LNCAP (cell line): ENCODE measurements at regions not wholly inside any gene's neighbourhood (a gene's known extent, or its start where the extent isn't known, plus 50 kb on each side); places are given as distances from the start of the nearest gene placed in this dataset.

ENCODE experiments used
- TF ChIP-seq, protein P1 (sequence below): fragments of 450-650 bp; IDR thresholded peaks from 2 replicates; pipeline ENCODE4 v1.5.1; 2017; ENCODE audit warnings: mild to moderate bottlenecking

DNA sequence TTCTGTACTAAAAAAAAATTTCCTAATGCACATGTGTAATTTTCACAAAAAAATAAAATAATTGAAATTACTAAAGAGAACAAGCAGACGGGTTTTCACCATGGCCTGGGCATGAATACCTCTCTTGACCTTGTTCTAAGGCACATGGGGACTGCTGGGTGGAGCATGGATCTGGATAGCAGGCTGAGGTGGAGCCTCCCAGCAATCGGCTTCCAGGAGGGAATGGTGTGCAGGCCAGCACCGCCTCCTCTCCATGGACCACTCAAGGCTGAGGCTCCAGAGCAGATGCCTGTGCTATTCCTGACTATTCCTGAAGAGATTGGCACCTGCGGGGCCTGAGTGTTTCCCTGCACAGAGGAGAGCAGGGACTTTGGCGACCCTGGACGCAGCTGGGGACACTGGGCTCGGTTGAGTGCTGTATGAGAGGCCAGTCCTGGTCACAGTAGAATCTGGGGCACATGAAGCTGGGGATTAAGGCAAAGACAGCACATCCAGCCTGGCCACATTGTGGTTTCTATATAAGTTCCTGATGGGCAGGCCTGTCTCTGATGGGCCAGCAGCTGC is 963.6 kb downstream of the BRD1 start:
- TF ChIP-seq, protein P1, sequence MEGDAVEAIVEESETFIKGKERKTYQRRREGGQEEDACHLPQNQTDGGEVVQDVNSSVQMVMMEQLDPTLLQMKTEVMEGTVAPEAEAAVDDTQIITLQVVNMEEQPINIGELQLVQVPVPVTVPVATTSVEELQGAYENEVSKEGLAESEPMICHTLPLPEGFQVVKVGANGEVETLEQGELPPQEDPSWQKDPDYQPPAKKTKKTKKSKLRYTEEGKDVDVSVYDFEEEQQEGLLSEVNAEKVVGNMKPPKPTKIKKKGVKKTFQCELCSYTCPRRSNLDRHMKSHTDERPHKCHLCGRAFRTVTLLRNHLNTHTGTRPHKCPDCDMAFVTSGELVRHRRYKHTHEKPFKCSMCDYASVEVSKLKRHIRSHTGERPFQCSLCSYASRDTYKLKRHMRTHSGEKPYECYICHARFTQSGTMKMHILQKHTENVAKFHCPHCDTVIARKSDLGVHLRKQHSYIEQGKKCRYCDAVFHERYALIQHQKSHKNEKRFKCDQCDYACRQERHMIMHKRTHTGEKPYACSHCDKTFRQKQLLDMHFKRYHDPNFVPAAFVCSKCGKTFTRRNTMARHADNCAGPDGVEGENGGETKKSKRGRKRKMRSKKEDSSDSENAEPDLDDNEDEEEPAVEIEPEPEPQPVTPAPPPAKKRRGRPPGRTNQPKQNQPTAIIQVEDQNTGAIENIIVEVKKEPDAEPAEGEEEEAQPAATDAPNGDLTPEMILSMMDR = no peak

DNA sequence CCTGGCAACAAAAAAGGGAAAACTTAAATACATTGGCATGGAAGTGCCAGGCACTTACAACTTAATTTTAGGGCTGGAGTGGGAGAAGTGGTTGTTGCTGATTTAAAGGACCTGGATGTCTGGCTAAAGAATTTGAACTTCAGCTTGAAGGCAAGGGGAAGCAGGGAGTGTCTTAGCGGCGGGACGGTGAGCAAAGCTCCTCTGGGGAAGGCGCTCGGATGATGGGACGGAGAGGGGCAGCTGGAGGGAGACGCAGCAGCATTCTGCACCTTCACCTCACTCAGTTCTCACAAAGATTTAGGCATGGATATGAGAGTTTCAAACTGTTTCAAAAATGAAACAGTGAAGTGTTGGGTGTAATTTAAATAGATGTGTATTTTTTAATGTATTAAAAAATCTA is 967.1 kb downstream of the BRD1 start:
- TF ChIP-seq, protein P1 = no peak

DNA sequence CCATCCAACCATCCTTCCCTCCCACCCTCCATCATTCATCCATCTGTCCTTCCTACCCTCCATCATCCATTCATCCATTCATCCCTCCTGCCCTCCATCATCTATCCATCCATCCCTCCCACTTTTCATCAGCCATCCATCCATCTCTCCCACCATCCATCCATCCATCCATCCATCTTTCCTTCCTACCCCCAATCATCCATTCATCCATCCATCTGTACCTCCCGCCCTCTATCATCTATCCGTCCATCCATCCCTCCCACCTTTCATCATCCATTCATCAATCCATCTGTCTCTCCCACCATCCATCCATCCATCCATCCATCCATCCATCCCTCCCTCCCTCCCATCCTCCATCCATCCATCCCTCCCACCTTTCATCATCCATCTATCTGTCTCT is 968.8 kb downstream of the BRD1 start:
- TF ChIP-seq, protein P1 = no peak

DNA sequence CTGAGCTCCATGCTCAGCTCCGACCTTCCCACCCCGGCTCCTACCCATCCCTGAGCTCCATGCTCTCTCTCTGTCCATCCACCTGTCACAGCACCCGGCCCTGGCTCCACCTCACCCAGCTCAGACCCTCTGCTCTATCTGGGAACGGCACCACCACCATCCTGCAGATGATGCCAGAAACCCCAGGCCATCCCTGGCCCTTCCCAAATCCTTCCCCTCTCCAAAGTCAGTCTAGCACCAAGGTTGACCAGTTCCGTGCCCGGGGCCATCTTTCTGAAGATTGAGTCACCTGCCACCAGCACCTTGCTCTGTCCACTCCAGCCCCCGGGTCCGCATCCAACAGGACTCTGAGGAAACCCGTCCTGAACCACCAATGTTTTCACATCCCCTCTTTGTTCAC is 969.6 kb downstream of the BRD1 start:
- TF ChIP-seq, protein P1 = no peak

DNA sequence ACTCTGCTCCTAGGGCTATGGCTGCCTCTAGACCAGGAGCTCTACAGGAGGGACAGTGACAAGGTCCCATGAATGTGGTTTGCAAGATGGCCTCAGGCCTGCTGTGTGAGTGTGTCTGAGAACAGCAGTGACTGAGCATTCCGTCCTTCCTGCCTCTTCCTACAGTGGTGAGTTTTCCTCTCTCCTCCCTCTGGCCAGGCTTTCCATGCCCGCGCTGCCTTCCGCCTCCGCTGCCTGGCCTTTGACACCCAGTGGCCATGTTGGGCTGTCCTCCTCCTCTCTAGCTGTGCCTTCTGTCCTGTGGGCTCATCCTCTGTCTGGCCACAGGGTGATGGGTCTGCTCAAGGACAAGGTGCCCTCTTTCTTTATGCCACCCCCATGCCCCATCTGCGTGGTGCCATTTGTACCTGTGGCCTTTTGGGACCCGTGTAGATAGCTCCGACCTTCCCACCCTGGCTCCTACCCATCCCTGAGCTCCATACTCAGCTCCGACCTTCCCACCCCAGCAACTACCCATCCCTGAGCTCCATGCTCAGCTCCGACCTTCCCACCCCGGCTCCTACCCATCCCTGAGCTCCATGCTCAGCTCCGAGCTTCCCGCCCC is 970.4 kb downstream of the BRD1 start:
- TF ChIP-seq, protein P1 = no peak

DNA sequence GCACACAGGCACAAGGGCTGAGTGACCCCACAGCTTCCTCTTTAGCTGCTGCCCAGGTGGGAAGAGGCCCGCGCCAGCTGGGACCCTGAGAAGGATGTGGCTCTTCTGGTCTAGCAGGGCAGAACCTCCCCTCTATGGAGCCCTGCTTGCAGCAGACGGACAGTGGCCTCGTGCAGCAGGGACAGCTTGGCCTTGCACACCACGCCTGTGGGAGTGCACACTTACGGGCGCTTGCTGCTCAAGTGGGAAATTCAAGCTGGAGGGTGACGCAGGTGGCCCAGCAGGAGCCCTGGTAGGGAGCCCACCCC is 971.4 kb downstream of the BRD1 start:
- TF ChIP-seq, protein P1 = no peak

DNA sequence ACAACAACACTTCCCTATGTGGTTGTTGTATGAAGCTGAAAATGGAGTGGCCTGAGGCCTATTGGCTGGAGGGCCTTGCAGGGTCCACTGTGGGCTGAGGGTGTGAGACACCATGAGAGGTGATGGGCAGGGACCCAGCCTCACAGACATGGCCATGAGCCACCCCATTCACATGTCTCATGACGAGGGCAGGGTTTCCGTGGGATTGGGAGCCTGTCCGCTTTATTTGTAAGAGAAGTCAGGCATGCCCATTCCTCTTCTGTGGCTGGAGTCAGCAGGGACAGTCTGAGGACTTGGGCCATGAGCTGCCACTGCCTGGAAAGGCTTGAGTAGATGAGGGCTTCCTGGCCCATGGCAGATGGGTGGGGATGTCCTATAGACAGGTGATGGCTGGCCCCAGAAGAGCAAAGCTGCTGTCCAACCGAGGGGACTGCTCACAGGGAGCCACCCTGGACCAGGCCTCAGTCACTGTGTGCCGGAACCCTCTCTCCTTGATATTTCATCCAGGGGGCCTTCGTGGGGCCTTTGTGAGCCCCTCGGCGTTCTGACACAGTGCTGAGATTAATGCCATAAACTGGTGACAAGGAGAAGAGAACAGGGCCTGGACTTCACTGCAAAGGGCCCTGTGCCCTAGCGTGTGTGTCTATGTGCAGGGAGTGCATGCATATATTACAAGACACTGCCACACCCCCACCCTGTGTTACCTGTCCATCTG is 971.9 kb downstream of the BRD1 start:
- TF ChIP-seq, protein P1 = no peak
